OCI-LY1 (cell line): ENCODE measurements at regions not wholly inside any gene's neighbourhood (a gene's known extent, or its start where the extent isn't known, plus 50 kb on each side); places are given as distances from the start of the nearest gene placed in this dataset.

Experiments
- H2AFZ ChIP-seq: fragments of 200-600 bp; sonication (generic), shearing (Covaris generic); 2 replicates; pipeline ENCODE4 v1.6.0; 2014; ENCODE audit warnings: antibody characterized with exemption, mild to moderate bottlenecking, low read length
- H3F3A ChIP-seq: fragments of 200-600 bp; sonication (generic), shearing (Covaris generic); 2 replicates; pipeline ENCODE4 v1.6.0; 2014; ENCODE audit warnings: mild to moderate bottlenecking, antibody characterized with exemption, low read length, moderate library complexity; ENCODE audit not compliant: insufficient read depth
- H3K27ac ChIP-seq: fragments of 200-600 bp; sonication (generic); 2 replicates; pipeline ENCODE4 v1.5.1; 2014; ENCODE audit warnings: low read length, mixed run types, mild to moderate bottlenecking, low read depth; ENCODE audit not compliant: poor library complexity, severe bottlenecking
- H3K27me3 ChIP-seq: fragments of 200-600 bp; sonication (generic); 2 replicates; pipeline ENCODE4 v1.6.0; 2014; ENCODE audit warnings: antibody characterized with exemption, mild to moderate bottlenecking, low read length, moderate library complexity; ENCODE audit not compliant: insufficient read depth
- H3K36me3 ChIP-seq: fragments of 200-600 bp; sonication (generic); 2 replicates; pipeline ENCODE4 v1.6.1; 2014; ENCODE audit warnings: mild to moderate bottlenecking, antibody characterized with exemption, low read length, moderate library complexity, mixed read lengths; ENCODE audit not compliant: insufficient read depth
- H3K4me1 ChIP-seq: fragments of 200-600 bp; sonication (generic); 2 replicates; pipeline ENCODE4 v1.5.1; 2014; ENCODE audit warnings: mild to moderate bottlenecking, low read length, moderate library complexity; ENCODE audit not compliant: insufficient read depth, severe bottlenecking
- H3K4me2 ChIP-seq: fragments of 200-600 bp; sonication (generic), shearing (Covaris generic); 2 replicates; pipeline ENCODE4 v1.6.1; 2014; ENCODE audit warnings: low read length
- H3K4me3 ChIP-seq: fragments of 200-600 bp; sonication (generic); 2 replicates; pipeline ENCODE4 v1.5.1; 2014; ENCODE audit warnings: low read length, low read depth, mild to moderate bottlenecking, mixed read lengths; ENCODE audit not compliant: poor library complexity, severe bottlenecking
- H3K79me2 ChIP-seq: fragments of 200-600 bp; shearing (Covaris generic); 2 replicates; pipeline ENCODE4 v1.6.1; 2016; ENCODE audit warnings: mixed run types, low read length, mixed read lengths; ENCODE audit not compliant: insufficient read depth
- H3K9ac ChIP-seq: fragments of 200-600 bp; sonication (generic), shearing (Covaris generic); 2 replicates; pipeline ENCODE4 v1.6.1; 2014; ENCODE audit warnings: mild to moderate bottlenecking, low read length, mixed read lengths
- H3K9me2 ChIP-seq: fragments of 200-600 bp; sonication (generic), shearing (Covaris generic); 2 replicates; pipeline ENCODE4 v1.6.1; 2014; ENCODE audit warnings: low read depth, mild to moderate bottlenecking, low read length, mixed read lengths
- H3K9me3 ChIP-seq: fragments of 200-600 bp; shearing (Covaris generic); 2 replicates; pipeline ENCODE4 v1.6.1; 2014; ENCODE audit warnings: low read length, mixed read lengths
- H4K20me1 ChIP-seq: fragments of 200-600 bp; sonication (generic), shearing (Covaris generic); 2 replicates; pipeline ENCODE4 v1.6.0; 2016; ENCODE audit warnings: mild to moderate bottlenecking, low read length; ENCODE audit not compliant: insufficient read depth
- EZH2 ChIP-seq: fragments of 200-600 bp; sonication (generic), shearing (Covaris generic); IDR thresholded peaks from 2 replicates; pipeline ENCODE4 v1.8.0; 2017; ENCODE audit warnings: borderline replicate concordance, mixed run types, mild to moderate bottlenecking, antibody characterized with exemption, low read length, moderate library complexity, mixed read lengths
- TF ChIP-seq, protein P1 (sequence below): fragments of 200-600 bp; sonication (generic), shearing (Covaris generic); IDR thresholded peaks from 2 replicates; pipeline ENCODE4 v1.5.1; 2017; ENCODE audit warnings: mild to moderate bottlenecking, antibody characterized with exemption, low read length, moderate library complexity, mixed read lengths

GRCh38 chr10:131544495-131544894, 233.0 kb upstream of the TCERG1L start:
- Histone ChIP-seq H3K4me3 (no peak overlapping the region), H3K9me3 (no peaks in the 10 kb centered on the region), H4K20me1 (no peaks in the 10 kb centered on the region), H3K79me2 (no peaks in the 10 kb centered on the region), H3K4me1 (no peaks in the 10 kb centered on the region), H3K9me2 (no peaks in the 10 kb centered on the region), H3K27ac (no peak overlapping the region), H2AFZ (no peak overlapping the region), H3K4me2 (no peak overlapping the region), H3K36me3 (no peaks in the 10 kb centered on the region), H3K27me3 (no peaks in the 10 kb centered on the region), H3F3A (no peaks in the 10 kb centered on the region), H3K9ac (no peak overlapping the region)
- no peak for TF ChIP-seq EZH2
- TF ChIP-seq, protein P1, sequence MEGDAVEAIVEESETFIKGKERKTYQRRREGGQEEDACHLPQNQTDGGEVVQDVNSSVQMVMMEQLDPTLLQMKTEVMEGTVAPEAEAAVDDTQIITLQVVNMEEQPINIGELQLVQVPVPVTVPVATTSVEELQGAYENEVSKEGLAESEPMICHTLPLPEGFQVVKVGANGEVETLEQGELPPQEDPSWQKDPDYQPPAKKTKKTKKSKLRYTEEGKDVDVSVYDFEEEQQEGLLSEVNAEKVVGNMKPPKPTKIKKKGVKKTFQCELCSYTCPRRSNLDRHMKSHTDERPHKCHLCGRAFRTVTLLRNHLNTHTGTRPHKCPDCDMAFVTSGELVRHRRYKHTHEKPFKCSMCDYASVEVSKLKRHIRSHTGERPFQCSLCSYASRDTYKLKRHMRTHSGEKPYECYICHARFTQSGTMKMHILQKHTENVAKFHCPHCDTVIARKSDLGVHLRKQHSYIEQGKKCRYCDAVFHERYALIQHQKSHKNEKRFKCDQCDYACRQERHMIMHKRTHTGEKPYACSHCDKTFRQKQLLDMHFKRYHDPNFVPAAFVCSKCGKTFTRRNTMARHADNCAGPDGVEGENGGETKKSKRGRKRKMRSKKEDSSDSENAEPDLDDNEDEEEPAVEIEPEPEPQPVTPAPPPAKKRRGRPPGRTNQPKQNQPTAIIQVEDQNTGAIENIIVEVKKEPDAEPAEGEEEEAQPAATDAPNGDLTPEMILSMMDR: no peak

DNA sequence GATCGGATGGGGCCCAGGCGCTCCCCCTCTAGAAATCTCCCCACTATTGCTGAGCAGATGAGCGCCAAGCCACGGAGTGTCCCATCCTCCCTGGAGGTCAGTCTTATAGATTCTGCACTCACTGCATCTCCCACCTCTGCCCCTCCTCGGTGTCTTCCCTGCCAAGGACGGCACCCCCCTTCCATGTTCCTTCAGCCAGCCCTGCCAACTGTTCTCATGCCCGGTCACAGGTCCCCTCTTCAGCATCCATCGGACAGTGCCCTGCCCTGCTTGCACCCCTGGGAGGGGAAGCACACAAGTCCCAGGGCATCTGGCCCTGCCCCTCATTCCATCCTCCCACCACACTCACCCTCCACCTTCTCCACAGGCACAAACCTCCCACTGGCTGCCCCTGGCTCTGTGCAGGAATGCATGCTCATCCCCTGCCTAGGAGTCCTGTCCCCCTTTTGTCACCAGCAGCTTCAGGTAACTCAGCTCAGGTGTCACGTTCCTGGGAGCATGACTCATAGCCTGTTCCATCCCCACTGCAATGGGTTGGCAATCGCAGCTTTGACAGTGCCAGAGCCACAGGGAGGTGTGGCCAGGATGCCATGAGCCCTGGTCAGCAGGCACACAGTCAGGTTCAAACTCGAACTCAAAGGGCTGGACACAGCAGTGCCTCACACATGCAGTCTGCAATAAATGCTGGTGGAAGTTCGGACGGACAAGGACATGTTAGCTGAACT, 234.7 kb upstream of the TCERG1L start:
- TF ChIP-seq EZH2: no peak
- TF ChIP-seq, protein P1: no peak
- H2AFZ ChIP-seq: no peak overlapping the region
- no peaks in the 10 kb centered on the region for H3F3A ChIP-seq
- no peaks in the 10 kb centered on the region for H3K4me1 ChIP-seq
- no peaks in the 10 kb centered on the region for H3K27me3 ChIP-seq
- H3K79me2 ChIP-seq: no peaks in the 10 kb centered on the region
- no peak overlapping the region for H3K9ac ChIP-seq
- H3K36me3 ChIP-seq: no peaks in the 10 kb centered on the region
- no peaks in the 10 kb centered on the region for H4K20me1 ChIP-seq
- no peak overlapping the region for H3K27ac ChIP-seq
- H3K9me3 ChIP-seq: no peaks in the 10 kb centered on the region
- no peak overlapping the region for H3K4me2 ChIP-seq
- H3K4me3 ChIP-seq: no peak overlapping the region
- H3K9me2 ChIP-seq: no peaks in the 10 kb centered on the region

GRCh38 chr10:131547129-131547799, 235.7 kb upstream of the TCERG1L start:
- Histone ChIP-seq H3K4me2 (no peak overlapping the region), H3K9me3 (no peaks in the 10 kb centered on the region), H4K20me1 (no peaks in the 10 kb centered on the region), H3K9ac (no peak overlapping the region), H3K4me1 (no peaks in the 10 kb centered on the region), H3K36me3 (no peaks in the 10 kb centered on the region), H3K27me3 (no peaks in the 10 kb centered on the region), H3K9me2 (no peaks in the 10 kb centered on the region), H2AFZ (no peak overlapping the region), H3F3A (no peaks in the 10 kb centered on the region), H3K27ac (no peak overlapping the region), H3K4me3 (no peak overlapping the region), H3K79me2 (no peaks in the 10 kb centered on the region)
- TF ChIP-seq, protein P1: no peak
- TF ChIP-seq EZH2: no peak
